ENCODE measurements at regions not wholly inside any gene's neighbourhood (a gene's known extent, or its start where the extent isn't known, plus 50 kb on each side); places are given as distances from the start of the nearest gene placed in this dataset.

DNA sequence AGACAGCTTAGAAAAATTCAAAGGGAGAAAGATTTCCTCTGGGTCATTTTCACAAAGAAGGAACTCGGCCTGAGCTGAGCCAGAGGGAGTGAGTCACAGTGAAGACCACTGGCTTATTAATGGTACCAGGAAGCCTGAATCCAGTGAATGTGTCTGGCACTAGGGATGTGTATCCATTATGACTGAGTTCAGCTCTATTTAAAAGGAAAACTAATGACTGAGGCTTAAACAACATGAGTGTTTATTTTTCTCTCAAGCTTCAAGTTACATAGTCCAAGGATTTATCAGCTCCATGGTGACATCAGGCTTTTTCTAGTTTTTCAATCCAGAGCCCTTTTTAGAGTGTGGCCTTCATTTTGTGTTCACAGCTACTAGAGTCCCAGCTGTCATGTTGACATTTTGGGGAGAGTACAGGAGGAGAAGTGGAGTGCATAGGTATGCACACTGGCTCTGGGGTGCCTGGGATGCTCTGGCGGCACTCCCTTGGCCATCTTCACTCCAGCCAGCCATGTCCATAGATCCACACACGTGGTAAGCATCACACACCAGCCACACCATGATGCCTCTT is 159.5 kb upstream of the ERCC6L2 start:
- no peak for TF ChIP-seq CTCF (IDR thresholded peaks at IDR 0.05; ENCODE audit: unreplicated experiment)
- no peak for DNase-seq (ENCODE audit: low spot score, unreplicated experiment)
- Mint-ChIP-seq H3K4me1 (ENCODE audit: low read depth) (no peaks in the 10 kb centered on the region), H3K27ac (no peak overlapping the region), H3K36me3 (ENCODE audit: insufficient read depth) (peaks cover 3% of the 10 kb centered on the region), H3K9me3 (ENCODE audit: low read depth) (peaks cover 12% of the 10 kb centered on the region), H3K4me3 (ENCODE audit: low read depth) (no peak overlapping the region), H3K27me3 (no peaks in the 10 kb centered on the region)

DNA sequence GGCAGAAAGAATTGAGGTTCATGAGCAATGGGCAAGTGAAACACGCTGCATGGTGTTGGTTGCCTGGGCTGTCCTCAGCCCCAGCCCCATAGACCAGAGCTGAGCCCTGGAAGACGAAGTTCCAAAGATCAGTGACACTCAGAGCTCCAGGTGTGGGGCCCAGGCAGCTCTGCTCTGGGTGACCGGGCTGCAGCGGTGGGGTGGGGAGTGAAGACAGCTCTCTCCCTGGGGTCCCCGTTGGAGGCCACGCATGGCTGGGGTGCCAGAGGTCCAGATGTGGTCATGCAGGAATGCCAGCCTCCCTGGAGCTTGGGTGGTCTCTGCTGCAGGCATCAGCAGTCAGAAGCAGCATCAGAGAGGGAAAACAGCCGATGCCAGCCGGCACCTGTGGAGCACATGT is 165.0 kb upstream of the ERCC6L2 start:
- peaks cover 6% of the 10 kb centered on the region for H3K9me3 Mint-ChIP-seq (ENCODE audit: low read depth)
- no peaks in the 10 kb centered on the region for H3K4me1 Mint-ChIP-seq (ENCODE audit: low read depth)
- no peak for TF ChIP-seq CTCF (IDR thresholded peaks at IDR 0.05; ENCODE audit: unreplicated experiment)
- peaks cover 2% of the 10 kb centered on the region for H3K36me3 Mint-ChIP-seq (ENCODE audit: insufficient read depth)
- no peaks in the 10 kb centered on the region for H3K27me3 Mint-ChIP-seq
- H3K27ac Mint-ChIP-seq, result no peak overlapping the region
- H3K4me3 Mint-ChIP-seq (ENCODE audit: low read depth), result no peak overlapping the region
- no peak for DNase-seq (ENCODE audit: low spot score, unreplicated experiment)

DNA sequence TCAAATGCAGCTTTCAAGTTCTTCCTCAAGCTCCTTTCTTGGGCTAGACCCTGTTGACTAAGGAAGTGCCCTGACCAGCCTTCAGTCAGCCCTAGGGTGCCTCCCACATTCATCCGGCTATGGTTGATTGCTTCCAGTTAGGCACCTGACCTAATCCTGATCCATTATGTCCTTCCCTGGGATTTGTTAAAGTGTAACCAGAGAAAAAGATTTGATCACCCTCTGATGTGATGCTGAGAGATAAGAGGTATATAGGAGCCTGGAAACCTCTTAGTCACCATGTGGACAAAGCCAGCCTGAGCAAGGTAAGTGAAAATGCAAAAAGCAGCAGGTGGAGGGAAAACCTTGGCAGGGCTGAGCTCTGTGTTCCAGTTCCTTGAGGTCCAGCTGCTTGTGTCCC is 178.8 kb upstream of the ERCC6L2 start:
- H3K36me3 Mint-ChIP-seq (ENCODE audit: insufficient read depth), result peaks cover 4% of the 10 kb centered on the region

GRCh38 chr9:95691435-95691834 is 174.7 kb upstream of the PTCH1 start:
- DNase-seq (ENCODE audit: low spot score, unreplicated experiment), result no peak
- no peaks in the 10 kb centered on the region for H3K27me3 Mint-ChIP-seq
- no peak overlapping the region for H3K4me3 Mint-ChIP-seq (ENCODE audit: low read depth)
- no peaks in the 10 kb centered on the region for H3K36me3 Mint-ChIP-seq (ENCODE audit: insufficient read depth)
- no peak for TF ChIP-seq CTCF (IDR thresholded peaks at IDR 0.05; ENCODE audit: unreplicated experiment)
- H3K4me1 Mint-ChIP-seq (ENCODE audit: low read depth), result no peaks in the 10 kb centered on the region
- H3K9me3 Mint-ChIP-seq (ENCODE audit: low read depth), result peaks cover 7% of the 10 kb centered on the region
- H3K27ac Mint-ChIP-seq, result no peak overlapping the region

More for the DNA sequence above, 178.8 kb upstream of the ERCC6L2 start:
- DNase-seq (ENCODE audit: low spot score, unreplicated experiment), result no peak
- no peak overlapping the region for H3K4me3 Mint-ChIP-seq (ENCODE audit: low read depth)
- TF ChIP-seq CTCF (IDR thresholded peaks at IDR 0.05; ENCODE audit: unreplicated experiment), result no peak
- peak overlapping the region; percentile 7 for H3K27ac Mint-ChIP-seq
- H3K27me3 Mint-ChIP-seq, result no peaks in the 10 kb centered on the region
- peaks cover 2% of the 10 kb centered on the region for H3K4me1 Mint-ChIP-seq (ENCODE audit: low read depth)
- H3K9me3 Mint-ChIP-seq (ENCODE audit: low read depth), result peaks cover 11% of the 10 kb centered on the region

- H3K9me3 Mint-ChIP-seq (ENCODE audit: low read depth), result no peaks in the 10 kb centered on the region
- no peaks in the 10 kb centered on the region for H3K36me3 Mint-ChIP-seq (ENCODE audit: insufficient read depth)
- no peak for TF ChIP-seq CTCF (IDR thresholded peaks at IDR 0.05; ENCODE audit: unreplicated experiment)
- DNase-seq (ENCODE audit: low spot score, unreplicated experiment), result no peak
- H3K27ac Mint-ChIP-seq, result no peak overlapping the region
- no peak overlapping the region for H3K4me3 Mint-ChIP-seq (ENCODE audit: low read depth)
- no peaks in the 10 kb centered on the region for H3K27me3 Mint-ChIP-seq
- no peaks in the 10 kb centered on the region for H3K4me1 Mint-ChIP-seq (ENCODE audit: low read depth)
These were observed 172.9 kb upstream of the PTCH1 start for GRCh38 chr9:95689669-95690068.
